ENCODE measurements at regions not wholly inside any gene's neighbourhood (a gene's known extent, or its start where the extent isn't known, plus 50 kb on each side); places are given as distances from the start of the nearest gene placed in this dataset.

DNA sequence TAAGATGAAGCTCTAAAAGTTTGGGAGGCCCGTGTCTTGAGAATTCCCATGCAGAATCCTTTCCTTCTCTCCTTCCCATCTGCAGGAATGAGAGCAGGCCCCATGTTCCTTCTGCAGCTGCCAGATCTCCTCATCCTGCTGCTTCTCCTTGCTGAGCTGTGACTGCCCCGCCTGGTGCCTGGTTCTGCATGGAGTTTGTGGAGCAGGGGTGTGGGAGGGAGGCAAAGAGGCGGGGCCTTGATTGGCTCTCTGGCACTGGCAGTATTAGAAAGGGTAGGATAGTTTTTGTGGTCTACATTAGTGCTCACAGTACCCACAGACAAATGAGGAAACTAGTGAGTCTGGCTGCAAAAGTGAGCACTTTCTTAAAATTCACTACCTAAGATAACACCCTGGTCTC, 91.1 kb upstream of the CLPB start (continued):
- TF ChIP-seq EGR1 (IDR thresholded peaks at IDR 0.05; ENCODE audit: borderline replicate concordance, low read depth, low read length), result no peak
- TF ChIP-seq JUN (IDR thresholded peaks at IDR 0.05; ENCODE audit: low read depth, low read length), result no peak
- TF ChIP-seq RAD21 (IDR thresholded peaks at IDR 0.05 in 1 of 2, conservative IDR thresholded peaks at IDR 0.05 in 1 of 2; ENCODE audit: low read depth in 2 of 2, low read length in 2 of 2), result no peak
- no peak for TF ChIP-seq POLR2A (IDR thresholded peaks at IDR 0.05; ENCODE audit: control extremely low read depth in 1 of 2, low read depth in 2 of 2, low read length in 2 of 2)
- no peak for TF ChIP-seq SUZ12 (IDR thresholded peaks at IDR 0.05; ENCODE audit: low read length)
- no peak for TF ChIP-seq GABPA (IDR thresholded peaks at IDR 0.05; ENCODE audit: borderline replicate concordance, insufficient read depth, low read length)

Data from H1 (cell line).